GM23338 (cell line): ENCODE measurements at regions not wholly inside any gene's neighbourhood (a gene's known extent, or its start where the extent isn't known, plus 50 kb on each side); places are given as distances from the start of the nearest gene placed in this dataset.

Experiments
- ATAC-seq: fragments of 200-7000 bp; cut with Tn5 transposase; 3 replicates; pipeline ENCODE4 v1.9.1; 2020
- DNase-seq: peaks from one replicate; pipeline ENCODE4 v3.0.0-alpha.2; 2015; ENCODE audit warnings: low spot score
- H2AFZ ChIP-seq: fragments of 200-600 bp; sonication (generic); 2 replicates; pipeline ENCODE4 v1.8.0; 2016; ENCODE audit warnings: antibody characterized with exemption, mild to moderate bottlenecking, moderate library complexity
- H3F3A ChIP-seq: fragments of 200-600 bp; sonication (generic); replicated peaks from 2 replicates; pipeline ENCODE4 v1.8.0; 2017; ENCODE audit warnings: antibody characterized with exemption, mixed run types, low read depth
- H3K27ac ChIP-seq: fragments of 200-600 bp; sonication (generic); 2 replicates; pipeline ENCODE4 v1.6.1; 2016; ENCODE audit warnings: low read depth
- H3K27me3 ChIP-seq: fragments of 200-600 bp; sonication (generic); 2 replicates; pipeline ENCODE4 v1.8.0; 2016; ENCODE audit warnings: mild to moderate bottlenecking, mixed run types, moderate library complexity; ENCODE audit not compliant: insufficient read depth
- H3K36me3 ChIP-seq: fragments of 200-600 bp; sonication (generic); 2 replicates; pipeline ENCODE4 v1.8.0; 2016; ENCODE audit warnings: mild to moderate bottlenecking; ENCODE audit not compliant: insufficient read depth
- H3K4me1 ChIP-seq: fragments of 200-600 bp; sonication (generic); 2 replicates; pipeline ENCODE4 v1.8.0; 2016; ENCODE audit warnings: mild to moderate bottlenecking, moderate library complexity; ENCODE audit not compliant: insufficient read depth
- H3K4me2 ChIP-seq: fragments of 200-600 bp; sonication (generic); 2 replicates; pipeline ENCODE4 v1.7.1; 2017; ENCODE audit warnings: mixed run types
- H3K4me3 ChIP-seq: fragments of 200-600 bp; sonication (generic); 2 replicates; pipeline ENCODE4 v1.6.1; 2016; ENCODE audit warnings: mixed run types
- H3K79me2 ChIP-seq: fragments of 200-600 bp; sonication (generic); replicated peaks from 2 replicates; pipeline ENCODE4 v1.8.0; 2017; ENCODE audit warnings: mild to moderate bottlenecking; ENCODE audit not compliant: insufficient read depth
- H3K9me2 ChIP-seq: fragments of 200-600 bp; sonication (generic); 2 replicates; pipeline ENCODE4 v1.8.0; 2017; ENCODE audit not compliant: insufficient read depth
- H4K20me1 ChIP-seq: fragments of 200-600 bp; sonication (generic); replicated peaks from 2 replicates; pipeline ENCODE4 v1.8.0; 2017; ENCODE audit warnings: mild to moderate bottlenecking; ENCODE audit not compliant: insufficient read depth
- H3K27ac Mint-ChIP-seq: 2 replicates; pipeline ENCODE4 v1.8.0; 2020; ENCODE audit warnings: inconsistent platforms, mild to moderate bottlenecking, moderate library complexity, mixed read lengths
- H3K27me3 Mint-ChIP-seq: 3 replicates; pipeline ENCODE4 v1.8.0; 2022; ENCODE audit warnings: low read depth, mild to moderate bottlenecking, moderate library complexity, mixed read lengths, inconsistent platforms; ENCODE audit not compliant: insufficient read depth, poor library complexity
- H3K36me3 Mint-ChIP-seq: 3 replicates; pipeline ENCODE4 v1.8.0; 2021; ENCODE audit warnings: low read depth, mild to moderate bottlenecking, inconsistent platforms, moderate library complexity, mixed read lengths
- H3K4me1 Mint-ChIP-seq: 3 replicates; pipeline ENCODE4 v1.8.0; 2020; ENCODE audit warnings: mild to moderate bottlenecking, inconsistent platforms, mixed read lengths
- H3K4me3 Mint-ChIP-seq: 3 replicates; pipeline ENCODE4 v1.8.0; 2021; ENCODE audit warnings: moderate library complexity, mild to moderate bottlenecking, inconsistent platforms, mixed read lengths
- H3K9me3 Mint-ChIP-seq: 3 replicates; pipeline ENCODE4 v1.8.0; 2020; ENCODE audit warnings: moderate library complexity, mild to moderate bottlenecking, inconsistent platforms, mixed read lengths
- CREB1 ChIP-seq: fragments of 250-450 bp; sonication (Bioruptor Pico); IDR thresholded peaks from 2 replicates; pipeline ENCODE4 v1.5.0; 2020; ENCODE audit warnings: low read depth, mild to moderate bottlenecking, moderate library complexity
- ETS1 ChIP-seq: IDR thresholded peaks from 2 replicates; pipeline ENCODE4 v1.6.1; 2016; ENCODE audit warnings: antibody characterized with exemption
- EZH2 ChIP-seq: fragments of 200-600 bp; sonication (generic); IDR thresholded peaks from one replicate; pipeline ENCODE4 v1.8.0; 2017; ENCODE audit warnings: antibody characterized with exemption, mild to moderate bottlenecking, low read depth; ENCODE audit not compliant: unreplicated experiment
- EZH2phosphoT487 ChIP-seq: fragments of 200-600 bp; sonication (generic); IDR thresholded peaks from one replicate; pipeline ENCODE4 v1.8.1; 2018; ENCODE audit warnings: antibody characterized with exemption; ENCODE audit not compliant: unreplicated experiment
- NANOG ChIP-seq: IDR thresholded peaks from 2 replicates; pipeline ENCODE4 v1.6.1; 2016; ENCODE audit warnings: antibody characterized with exemption, borderline replicate concordance
- POLR2AphosphoS5 ChIP-seq: IDR thresholded peaks from 2 replicates; pipeline ENCODE4 v1.6.1; 2016; ENCODE audit warnings: antibody characterized with exemption, low read depth
- STAT1 ChIP-seq: IDR thresholded peaks from one replicate; pipeline ENCODE4 v1.6.1; 2016; ENCODE audit warnings: antibody characterized with exemption; ENCODE audit not compliant: unreplicated experiment
- ZNF114 ChIP-seq: fragments of 250-450 bp; sonication (Bioruptor Pico); IDR thresholded peaks from 2 replicates; pipeline ENCODE4 v1.5.0; 2020; ENCODE audit warnings: mild to moderate bottlenecking, moderate library complexity
- ZNF331 ChIP-seq: fragments of 250-450 bp; sonication (Bioruptor Pico); IDR thresholded peaks from 2 replicates; pipeline ENCODE4 v1.5.0; 2020; ENCODE audit warnings: low read depth, mild to moderate bottlenecking, moderate library complexity

GRCh38 chr7:86975914-86976313 lies 83.5 kb downstream of the ELAPOR2 start:
- no peaks in the 10 kb centered on the region for H3K9me3 Mint-ChIP-seq
- no peak overlapping the region for H3K4me3 ChIP-seq
- H3K27me3 Mint-ChIP-seq = peaks cover 2% of the 10 kb centered on the region
- H3K36me3 ChIP-seq = no peaks in the 10 kb centered on the region
- H3K4me1 Mint-ChIP-seq = peaks cover 32% of the 10 kb centered on the region
- TF ChIP-seq ZNF114 (CRISPR knock-in tag) (no peak), POLR2AphosphoS5 (no peak), STAT1 (no peak), NANOG (no peak)
- no peak overlapping the region for H3K4me3 Mint-ChIP-seq
- no peaks in the 10 kb centered on the region; the same call in 1 of the 2 replicates for H3K9me2 ChIP-seq
- H3K4me2 ChIP-seq = peak overlapping the region; percentile 6; the same call in 1 of the 2 replicates
- peak overlapping the region; percentile 22 for H3K27ac Mint-ChIP-seq
- H3K36me3 Mint-ChIP-seq = no peaks in the 10 kb centered on the region; the same call in 2 of the 3 replicates
- 0 out of 2 replicates have a peak overlapping the region, but pooled peaks have one; percentile 1 for H3K27ac ChIP-seq
- H3F3A ChIP-seq = no peaks in the 10 kb centered on the region
- peaks cover 87% of the 10 kb centered on the region for H3K79me2 ChIP-seq
- peaks cover 9% of the 10 kb centered on the region; the same call in 1 of the 2 replicates for H3K4me1 ChIP-seq
- no peak overlapping the region for H2AFZ ChIP-seq
- no peak for DNase-seq
- no peaks in the 10 kb centered on the region for H3K27me3 ChIP-seq
- peaks cover 4% of the 10 kb centered on the region; the same call in 1 of the 2 replicates for H4K20me1 ChIP-seq
- no peak for ATAC-seq

- H3K9me2 ChIP-seq = no peaks in the 10 kb centered on the region; the same call in 1 of the 2 replicates
- 0 out of 2 replicates have a peak overlapping the region, but pooled peaks have one; percentile 1 for H3K27ac ChIP-seq
- H3K27me3 ChIP-seq = no peaks in the 10 kb centered on the region
- no peaks in the 10 kb centered on the region; the same call in 1 of the 2 replicates for H4K20me1 ChIP-seq
- no peaks in the 10 kb centered on the region for H3F3A ChIP-seq
- DNase-seq (no peak), ATAC-seq (peak; percentile 31; the same call in 1 of the 3 replicates)
- no peaks in the 10 kb centered on the region for H3K36me3 ChIP-seq
- Mint-ChIP-seq H3K27ac (no peak overlapping the region), H3K4me1 (peaks cover 32% of the 10 kb centered on the region), H3K27me3 (peaks cover 2% of the 10 kb centered on the region), H3K36me3 (no peaks in the 10 kb centered on the region; the same call in 2 of the 3 replicates), H3K4me3 (no peak overlapping the region), H3K9me3 (no peaks in the 10 kb centered on the region)
- no peak overlapping the region for H2AFZ ChIP-seq
- TF ChIP-seq POLR2AphosphoS5 (no peak), ZNF331 (CRISPR knock-in tag) (no peak), NANOG (no peak), EZH2phosphoT487 (no peak), CREB1 (no peak)
- H3K79me2 ChIP-seq = peaks cover 87% of the 10 kb centered on the region
- 0 out of 2 replicates have a peak overlapping the region, but pooled peaks have one; percentile 6 for H3K4me2 ChIP-seq
- no peak overlapping the region for H3K4me3 ChIP-seq
- H3K4me1 ChIP-seq = peaks cover 9% of the 10 kb centered on the region; the same call in 1 of the 2 replicates
These were observed 84.0 kb downstream of the ELAPOR2 start for GRCh38 chr7:86975449-86975848.

GRCh38 chr7:86972072-86972471 lies 87.4 kb downstream of the ELAPOR2 start:
- H4K20me1 ChIP-seq = no peaks in the 10 kb centered on the region
- no peaks in the 10 kb centered on the region for H3K27me3 ChIP-seq
- peaks cover 22% of the 10 kb centered on the region for H3K4me1 ChIP-seq
- peak; percentile 85 for DNase-seq
- no peak overlapping the region for H3K4me2 ChIP-seq
- H3K36me3 ChIP-seq = no peaks in the 10 kb centered on the region
- Mint-ChIP-seq H3K27me3 (peaks cover 2% of the 10 kb centered on the region), H3K9me3 (no peaks in the 10 kb centered on the region), H3K4me3 (no peak overlapping the region), H3K4me1 (peaks cover 37% of the 10 kb centered on the region), H3K27ac (peak overlapping the region; percentile 50; the same call in 1 of the 2 replicates), H3K36me3 (no peaks in the 10 kb centered on the region; the same call in 2 of the 3 replicates)
- H3K79me2 ChIP-seq = peaks cover 87% of the 10 kb centered on the region
- H3K9me2 ChIP-seq = no peaks in the 10 kb centered on the region; the same call in 1 of the 2 replicates
- H3K27ac ChIP-seq = no peak overlapping the region
- no peak overlapping the region for H2AFZ ChIP-seq
- H3F3A ChIP-seq = no peaks in the 10 kb centered on the region
- no peak overlapping the region for H3K4me3 ChIP-seq
- ATAC-seq = peak; percentile 77
- TF ChIP-seq ETS1 (no peak), EZH2 (no peak), STAT1 (no peak), NANOG (no peak), POLR2AphosphoS5 (no peak)
